HepG2 (cell line): ENCODE measurements at regions not wholly inside any gene's neighbourhood (a gene's known extent, or its start where the extent isn't known, plus 50 kb on each side); places are given as distances from the start of the nearest gene placed in this dataset.

Experiments
- ATAC-seq: fragments of 200-7000 bp; cut with Tn5 transposase; 3 replicates; pipeline ENCODE4 v1.9.1; 2020; ENCODE audit warnings: mild to moderate bottlenecking, moderate library complexity
- BruUV-seq: library from RNA; stranded (reverse); fragments of 400-500 nt; replicated peaks from 2 replicates; lab custom pipeline; 2021; lab: Mats Ljungman, UMichigan
- CTCF ChIA-PET: fragments of 300-600 bp; formaldehyde crosslinking; extraction: SDS; loops from one replicate; lab custom pipeline; 2021; ENCODE audit warnings: low total read pairs, inconsistent platforms, low intra/inter-chr PET ratio; lab: Yijun Ruan, JAX
- POLR2A ChIA-PET: fragments of 350-600 bp; sonication (Branson Sonifier 250); formaldehyde crosslinking; loops from one replicate; lab custom pipeline; 2020; ENCODE audit warnings: antibody characterized with exemption, inconsistent platforms; lab: Yijun Ruan, JAX
- DNase-seq: peaks from one replicate; pipeline ENCODE4 v3.0.0-alpha.2; 2015; ENCODE audit warnings: low spot score
- FAIRE-seq: peaks from 3 replicates; lab custom pipeline; 2011; peaks lifted over from hg19 to GRCh38; lab: Jason Lieb, UNC
- H2AFZ ChIP-seq: one replicate; pipeline ENCODE4 v1.6.1; 2011; ENCODE audit warnings: low read length, inconsistent platforms
- H3K27ac ChIP-seq: fragments of 300-600 bp; 3 replicates; pipeline ENCODE4 v1.8.0; 2011; ENCODE audit warnings: mixed run types, mild to moderate bottlenecking, mixed read lengths, low read length, inconsistent platforms; ENCODE audit not compliant: insufficient read depth; ENCODE audit errors: extremely low read length
- H3K27me3 ChIP-seq, 2 experiments: fragments of 200-600 bp in 1 of 2; 2 replicates in 1 of 2; 3 replicates in 1 of 2; pipeline versions ENCODE4 v1.6.0 to v1.8.0; 2011; ENCODE audit warnings: low read length in 2 of 2, mild to moderate bottlenecking in 2 of 2, moderate library complexity in 2 of 2, inconsistent platforms in 1 of 2; ENCODE audit not compliant: insufficient read depth in 2 of 2, control insufficient read depth in 1 of 2
- H3K36me3 ChIP-seq, 2 experiments: fragments of 200-600 bp in 1 of 2; replicated peaks in 1 of 2; 2 replicates in 1 of 2; 3 replicates in 1 of 2; pipeline versions ENCODE4 v1.5.1 to v1.8.0; 2011; ENCODE audit warnings: low read length in 2 of 2, inconsistent platforms in 1 of 2; ENCODE audit not compliant: insufficient read depth in 2 of 2, control insufficient read depth in 1 of 2
- H3K4me1 ChIP-seq: 2 replicates; pipeline ENCODE4 v1.5.1; 2012; ENCODE audit warnings: low read length, inconsistent platforms; ENCODE audit not compliant: insufficient read depth
- H3K4me2 ChIP-seq: 2 replicates; pipeline ENCODE4 v1.6.0; 2011; ENCODE audit warnings: low read depth, low read length, inconsistent platforms
- H3K4me3 ChIP-seq, 3 experiments: fragments of 200-600 bp in 1 of 3; sonication (generic), shearing (Covaris generic) in 1 of 3; replicated peaks in 1 of 3; 2 replicates each; pipeline ENCODE4 v1.5.1; 2011 to 2016; ENCODE audit warnings: low read length in 3 of 3, inconsistent platforms in 2 of 3, low read depth in 2 of 3, mild to moderate bottlenecking in 2 of 3, control low read depth in 1 of 3, mixed read lengths in 1 of 3; ENCODE audit not compliant: insufficient read depth in 1 of 3
- H3K79me2 ChIP-seq: one replicate; pipeline ENCODE4 v1.6.1; 2011; ENCODE audit warnings: low read length, inconsistent platforms; ENCODE audit not compliant: insufficient read depth
- H3K9ac ChIP-seq: 2 replicates; pipeline ENCODE4 v1.6.0; 2011; ENCODE audit warnings: mild to moderate bottlenecking, low read depth, low read length, inconsistent platforms; ENCODE audit not compliant: insufficient read depth
- H3K9me3 ChIP-seq: 2 replicates; pipeline ENCODE4 v1.5.1; 2012; ENCODE audit warnings: mild to moderate bottlenecking, low read length
- H4K20me1 ChIP-seq: 2 replicates; pipeline ENCODE4 v1.6.0; 2011; ENCODE audit warnings: inconsistent platforms, mild to moderate bottlenecking, low read length, moderate library complexity; ENCODE audit not compliant: insufficient read depth
- MAFG ChIP-seq: sonication (generic); formaldehyde crosslinking; IDR thresholded peaks from 2 replicates; pipeline ENCODE4 v1.5.1; 2020; ENCODE audit warnings: mild to moderate bottlenecking, missing genetic modification reagents
- MAX ChIP-seq: IDR thresholded peaks from 2 replicates; pipeline ENCODE4 v1.6.1; 2012; ENCODE audit warnings: inconsistent platforms
- MEIS2 ChIP-seq: sonication (generic); formaldehyde crosslinking; IDR thresholded peaks from 2 replicates; pipeline ENCODE4 v1.9.0; 2021; ENCODE audit warnings: mild to moderate bottlenecking, missing genetic modification reagents
- MYC ChIP-seq: sonication (generic); formaldehyde crosslinking; IDR thresholded peaks from 2 replicates; pipeline ENCODE4 v1.9.0; 2021; ENCODE audit warnings: missing genetic modification reagents, borderline replicate concordance
- PHB2 ChIP-seq: fragments of 450-650 bp; IDR thresholded peaks from 2 replicates; pipeline ENCODE4 v1.6.1; 2018; ENCODE audit not compliant: partially characterized antibody
- SATB2 ChIP-seq: sonication (generic); formaldehyde crosslinking; IDR thresholded peaks from 2 replicates; pipeline ENCODE4 v1.5.0; 2020; ENCODE audit warnings: missing genetic modification reagents
- SKIL ChIP-seq: sonication (generic); formaldehyde crosslinking; IDR thresholded peaks from 2 replicates; pipeline ENCODE4 v1.8.0; 2022; ENCODE audit warnings: missing genetic modification reagents, mild to moderate bottlenecking, moderate library complexity, borderline replicate concordance
- TBX3 ChIP-seq: fragments of 450-650 bp; IDR thresholded peaks from 2 replicates; pipeline ENCODE4 v1.6.1; 2017; ENCODE audit warnings: antibody characterized with exemption, mild to moderate bottlenecking, inconsistent platforms, borderline replicate concordance
- ZNF121 ChIP-seq: sonication (generic); formaldehyde crosslinking; IDR thresholded peaks from 2 replicates; pipeline ENCODE4 v1.5.0; 2020; ENCODE audit warnings: mild to moderate bottlenecking, missing genetic modification reagents
- ZNF264 ChIP-seq: sonication (generic); formaldehyde crosslinking; IDR thresholded peaks from 2 replicates; pipeline ENCODE4 v1.4.0; 2020; ENCODE audit warnings: missing genetic modification reagents
- ZNF382 ChIP-seq: sonication (generic); formaldehyde crosslinking; IDR thresholded peaks from 2 replicates; pipeline ENCODE4 v1.5.0; 2020; ENCODE audit warnings: missing genetic modification reagents, mild to moderate bottlenecking, borderline replicate concordance
- ZNF704 ChIP-seq: sonication (generic); formaldehyde crosslinking; IDR thresholded peaks from 2 replicates; pipeline ENCODE4 v1.8.1; 2023; ENCODE audit warnings: mild to moderate bottlenecking, inconsistent platforms, moderate library complexity, missing genetic modification reagents, borderline replicate concordance
- ZNF720 ChIP-seq: sonication (generic); formaldehyde crosslinking; IDR thresholded peaks from 2 replicates; pipeline ENCODE4 v1.4.0; 2020; ENCODE audit warnings: missing genetic modification reagents
- WGBS: methylation state at CpG from one replicate; pipeline ENCODE4 v1.1.6; 2017; ENCODE audit warnings: low lambda C conversion rate; 5-methylcytosine and 5-hydroxymethylcytosine counted together
- in situ Hi-C: cut with HindIII; loops from 2 replicates; pipeline ENCODE4 v1.10.0; 2017; ENCODE audit warnings: low pct_unique_long_range_greater_than_20kb; ENCODE audit not compliant: extremely low pct_ligation_motif_present
- intact Hi-C: fragments of 100-400 bp; cut with micrococcal nuclease; formaldehyde crosslinking; loops from one replicate; pipeline ENCODE4 v1.10.0; 2022; ENCODE audit not compliant: unreplicated experiment
- TF ChIP-seq, protein P1 (sequence below): IDR thresholded peaks from 2 replicates; pipeline ENCODE4 v1.6.1; 2016; ENCODE audit warnings: missing biosample characterization, missing genetic modification reagents, low read depth

- H3K4me2 ChIP-seq, result no peak overlapping the region
- TF ChIP-seq ZNF121 (CRISPR knock-in tag) (no peak), SATB2 (no peak), ZNF264 (CRISPR knock-in tag) (no peak)
- no peaks in the 10 kb centered on the region for H3K79me2 ChIP-seq
- no peaks in the 10 kb centered on the region for H3K27me3 ChIP-seq
- no peaks in the 10 kb centered on the region for H4K20me1 ChIP-seq
- H3K9me3 ChIP-seq, result peaks cover 92% of the 10 kb centered on the region
- DNase-seq (no peak), ATAC-seq (no peak), FAIRE-seq (no peak)
- no peaks in the 10 kb centered on the region for H3K36me3 ChIP-seq
- no peak overlapping the region for H2AFZ ChIP-seq
- no peaks in the 10 kb centered on the region for H3K4me1 ChIP-seq
- ChIA-PET CTCF (no interaction called here), POLR2A (no interaction called here)
- BruUV-seq, result no TSS peak
- intact Hi-C loops, result no loop called here
- 0% methylated on average over 7 of the region's 7 CpGs for WGBS
- H3K9ac ChIP-seq, result no peak overlapping the region
- H3K27ac ChIP-seq, result no peak overlapping the region
- H3K4me3 ChIP-seq, result no peak overlapping the region
- in situ Hi-C loops, result no loop called here
Observed at GRCh38 chr16:35713762-35714650, 2254.6 kb downstream of the TP53TG3F start.

DNA sequence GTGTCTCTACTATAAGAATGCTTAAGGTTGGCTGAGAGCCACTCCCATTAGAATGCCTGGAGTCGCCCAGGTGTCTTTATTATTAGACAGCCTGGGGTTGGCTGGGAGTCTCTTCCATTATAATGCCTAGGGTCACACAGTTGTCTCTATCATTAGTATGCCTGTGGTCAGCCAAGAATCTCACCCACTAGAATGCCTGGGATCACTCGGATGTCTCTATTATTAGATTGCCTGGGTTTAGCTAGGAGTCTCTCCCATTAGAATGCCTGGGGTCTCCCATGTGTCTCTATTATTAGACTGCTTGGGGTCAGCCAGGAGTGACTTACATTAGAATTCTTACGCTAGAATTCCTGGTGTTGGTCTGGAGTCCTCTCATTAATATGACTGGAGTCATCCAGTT, 2255.3 kb downstream of the TP53TG3F start:
- intact Hi-C loops, result no loop called here
- TF ChIP-seq MYC (no peak), MEIS2 (CRISPR knock-in tag) (no peak), ZNF704 (CRISPR knock-in tag) (no peak), TBX3 (no peak), MAFG (CRISPR knock-in tag) (no peak), ZNF720 (no peak), ZNF382 (CRISPR knock-in tag) (no peak), PHB2 (no peak), SKIL (CRISPR knock-in tag) (no peak), MAX (no peak)
- TF ChIP-seq, protein P1, sequence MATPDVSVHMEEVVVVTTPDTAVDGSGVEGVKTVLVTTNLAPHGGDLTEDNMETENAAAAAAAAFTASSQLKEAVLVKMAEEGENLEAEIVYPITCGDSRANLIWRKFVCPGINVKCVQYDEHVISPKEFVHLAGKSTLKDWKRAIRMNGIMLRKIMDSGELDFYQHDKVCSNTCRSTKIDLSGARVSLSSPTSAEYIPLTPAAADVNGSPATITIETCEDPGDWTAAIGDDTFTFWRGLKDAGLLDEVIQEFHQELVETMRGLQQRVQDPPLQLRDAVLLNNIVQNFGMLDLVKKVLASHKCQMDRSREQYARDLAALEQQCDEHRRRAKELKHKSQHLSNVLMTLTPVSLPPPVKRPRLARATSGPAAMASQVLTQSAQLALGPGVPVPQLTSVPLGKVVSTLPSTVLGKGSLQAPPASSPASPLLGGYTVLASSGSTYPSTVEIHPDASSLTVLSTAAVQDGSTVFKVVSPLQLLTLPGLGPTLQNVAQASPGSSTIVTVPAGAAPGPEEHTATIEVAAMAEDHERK (CRISPR knock-in tag), result no peak

More for the DNA sequence above, 2255.3 kb downstream of the TP53TG3F start:
- no peak for ATAC-seq
- H3K4me2 ChIP-seq, result no peak overlapping the region
- ChIA-PET CTCF (no interaction called here), POLR2A (no interaction called here)
- no peak overlapping the region for H2AFZ ChIP-seq
- H3K4me1 ChIP-seq, result no peaks in the 10 kb centered on the region
- no peak for DNase-seq
- H3K9me3 ChIP-seq, result peaks cover 92% of the 10 kb centered on the region
- no peak overlapping the region for H3K27ac ChIP-seq
- no peak overlapping the region for H3K9ac ChIP-seq
- no peaks in the 10 kb centered on the region for H3K27me3 ChIP-seq
- FAIRE-seq, result no peak
- WGBS, result 6% methylated on average over 3 of the region's 3 CpGs
- H3K36me3 ChIP-seq, result no peaks in the 10 kb centered on the region
- no peaks in the 10 kb centered on the region for H4K20me1 ChIP-seq
- no TSS peak for BruUV-seq
- H3K79me2 ChIP-seq, result no peaks in the 10 kb centered on the region
- in situ Hi-C loops, result no loop called here
- no peak overlapping the region for H3K4me3 ChIP-seq
